GM12878 (cell line): ENCODE measurements at regions not wholly inside any gene's neighbourhood (a gene's known extent, or its start where the extent isn't known, plus 50 kb on each side); places are given as distances from the start of the nearest gene placed in this dataset.

Experiments used
- CBFB ChIP-seq: IDR thresholded peaks from 2 replicates; pipeline ENCODE4 v1.6.1; 2016; ENCODE audit warnings: antibody characterized with exemption, low read depth
- CEBPB ChIP-seq, 2 experiments: fragments of 150-350 bp in 1 of 2; IDR thresholded peaks; 2 replicates each; pipeline ENCODE4 v1.6.1; 2012 to 2014; ENCODE audit warnings: low read depth in 2 of 2, low read length in 2 of 2, borderline replicate concordance in 1 of 2, inconsistent platforms in 1 of 2
- EZH2 ChIP-seq: IDR thresholded peaks from 2 replicates; pipeline ENCODE4 v1.6.1; 2012; ENCODE audit warnings: low read depth, mild to moderate bottlenecking, control low read depth, inconsistent platforms, low read length, borderline replicate concordance; ENCODE audit not compliant: control insufficient read depth
- HDAC6 ChIP-seq: fragments of 200-600 bp; sonication (generic); IDR thresholded peaks from one replicate; pipeline ENCODE4 v1.8.0; 2017; ENCODE audit warnings: antibody characterized with exemption; ENCODE audit not compliant: unreplicated experiment
- MXI1 ChIP-seq: fragments of 150-350 bp; IDR thresholded peaks from 2 replicates; pipeline ENCODE4 v1.6.1; 2011; ENCODE audit warnings: low read depth, mild to moderate bottlenecking, inconsistent platforms, low read length, improper control_type of control experiment
- NFIC ChIP-seq: IDR thresholded peaks from 2 replicates; pipeline ENCODE4 v1.6.1; 2012; ENCODE audit warnings: low read depth, mild to moderate bottlenecking, inconsistent platforms, low read length, moderate library complexity
- NFYB ChIP-seq: IDR thresholded peaks from 2 replicates; pipeline ENCODE4 v1.6.1; 2011; ENCODE audit warnings: low read depth, mild to moderate bottlenecking, low read length, improper control_type of control experiment, moderate library complexity; ENCODE audit not compliant: insufficient read depth
- POLR2A ChIP-seq: IDR thresholded peaks from 2 replicates; pipeline ENCODE4 v1.6.1; 2011; ENCODE audit warnings: low read depth, mild to moderate bottlenecking, low read length
- RFX5 ChIP-seq: IDR thresholded peaks from 2 replicates; pipeline ENCODE4 v1.6.1; 2011; ENCODE audit warnings: low read depth, low read length, improper control_type of control experiment
- TCF12 ChIP-seq: IDR thresholded peaks from 2 replicates; pipeline ENCODE4 v1.6.1; 2011; ENCODE audit warnings: low read depth, mild to moderate bottlenecking, low read length
- TF ChIP-seq, protein P1 (sequence below), 3 experiments: IDR thresholded peaks in 2 of 3; conservative IDR thresholded peaks in 1 of 3; 2 replicates each; pipeline ENCODE4 v1.5.1; 2011; ENCODE audit warnings: low read depth in 3 of 3, low read length in 3 of 3, mild to moderate bottlenecking in 3 of 3, control low read depth in 2 of 3, moderate library complexity in 2 of 3, inconsistent platforms in 1 of 3, mixed read lengths in 1 of 3; ENCODE audit not compliant: control insufficient read depth in 2 of 3, insufficient read depth in 1 of 3; ENCODE audit errors: extremely low read depth in 1 of 3
- TF ChIP-seq, protein P2 (sequence below): fragments of 450-650 bp; IDR thresholded peaks from 2 replicates; pipeline ENCODE4 v1.6.1; 2017; ENCODE audit warnings: mild to moderate bottlenecking, moderate library complexity

DNA sequence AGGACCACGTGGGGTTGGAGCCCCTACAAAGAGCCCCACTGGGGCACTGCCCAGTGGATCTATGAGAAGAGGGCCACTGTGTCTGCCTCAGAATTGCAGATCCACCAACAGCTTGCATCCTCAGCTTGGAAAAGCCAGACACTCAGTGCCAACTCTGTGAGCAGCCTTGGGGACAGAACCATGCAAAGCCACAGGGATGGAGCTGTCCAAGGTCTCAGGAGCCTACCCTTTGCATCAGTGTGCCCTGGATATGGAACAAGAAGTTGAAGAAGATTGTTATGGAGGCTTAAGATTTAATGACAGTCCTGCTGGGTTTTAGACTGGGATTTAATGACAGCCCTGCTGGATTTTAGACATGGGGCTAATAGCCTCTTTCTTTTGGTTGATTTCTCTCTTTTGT is 1670.9 kb downstream of the PLA2G4A start:
- TF ChIP-seq CEBPB (IDR thresholded peaks at IDR 0.05; ENCODE audit: borderline replicate concordance in 1 of 2, low read depth in 2 of 2, low read length in 2 of 2) (no peak), NFIC (no peak), CBFB (no peak), POLR2A (no peak), MXI1 (no peak), HDAC6 (no peak), NFYB (no peak), EZH2 (no peak), RFX5 (no peak), TCF12 (no peak)
- TF ChIP-seq, protein P1, sequence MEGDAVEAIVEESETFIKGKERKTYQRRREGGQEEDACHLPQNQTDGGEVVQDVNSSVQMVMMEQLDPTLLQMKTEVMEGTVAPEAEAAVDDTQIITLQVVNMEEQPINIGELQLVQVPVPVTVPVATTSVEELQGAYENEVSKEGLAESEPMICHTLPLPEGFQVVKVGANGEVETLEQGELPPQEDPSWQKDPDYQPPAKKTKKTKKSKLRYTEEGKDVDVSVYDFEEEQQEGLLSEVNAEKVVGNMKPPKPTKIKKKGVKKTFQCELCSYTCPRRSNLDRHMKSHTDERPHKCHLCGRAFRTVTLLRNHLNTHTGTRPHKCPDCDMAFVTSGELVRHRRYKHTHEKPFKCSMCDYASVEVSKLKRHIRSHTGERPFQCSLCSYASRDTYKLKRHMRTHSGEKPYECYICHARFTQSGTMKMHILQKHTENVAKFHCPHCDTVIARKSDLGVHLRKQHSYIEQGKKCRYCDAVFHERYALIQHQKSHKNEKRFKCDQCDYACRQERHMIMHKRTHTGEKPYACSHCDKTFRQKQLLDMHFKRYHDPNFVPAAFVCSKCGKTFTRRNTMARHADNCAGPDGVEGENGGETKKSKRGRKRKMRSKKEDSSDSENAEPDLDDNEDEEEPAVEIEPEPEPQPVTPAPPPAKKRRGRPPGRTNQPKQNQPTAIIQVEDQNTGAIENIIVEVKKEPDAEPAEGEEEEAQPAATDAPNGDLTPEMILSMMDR (IDR thresholded peaks at IDR 0.05 in 2 of 3, conservative IDR thresholded peaks at IDR 0.05 in 1 of 3; ENCODE audit: control insufficient read depth in 2 of 3, extremely low read depth in 1 of 3, insufficient read depth in 1 of 3, low read depth in 3 of 3, low read length in 3 of 3): no peak
- TF ChIP-seq, protein P2, sequence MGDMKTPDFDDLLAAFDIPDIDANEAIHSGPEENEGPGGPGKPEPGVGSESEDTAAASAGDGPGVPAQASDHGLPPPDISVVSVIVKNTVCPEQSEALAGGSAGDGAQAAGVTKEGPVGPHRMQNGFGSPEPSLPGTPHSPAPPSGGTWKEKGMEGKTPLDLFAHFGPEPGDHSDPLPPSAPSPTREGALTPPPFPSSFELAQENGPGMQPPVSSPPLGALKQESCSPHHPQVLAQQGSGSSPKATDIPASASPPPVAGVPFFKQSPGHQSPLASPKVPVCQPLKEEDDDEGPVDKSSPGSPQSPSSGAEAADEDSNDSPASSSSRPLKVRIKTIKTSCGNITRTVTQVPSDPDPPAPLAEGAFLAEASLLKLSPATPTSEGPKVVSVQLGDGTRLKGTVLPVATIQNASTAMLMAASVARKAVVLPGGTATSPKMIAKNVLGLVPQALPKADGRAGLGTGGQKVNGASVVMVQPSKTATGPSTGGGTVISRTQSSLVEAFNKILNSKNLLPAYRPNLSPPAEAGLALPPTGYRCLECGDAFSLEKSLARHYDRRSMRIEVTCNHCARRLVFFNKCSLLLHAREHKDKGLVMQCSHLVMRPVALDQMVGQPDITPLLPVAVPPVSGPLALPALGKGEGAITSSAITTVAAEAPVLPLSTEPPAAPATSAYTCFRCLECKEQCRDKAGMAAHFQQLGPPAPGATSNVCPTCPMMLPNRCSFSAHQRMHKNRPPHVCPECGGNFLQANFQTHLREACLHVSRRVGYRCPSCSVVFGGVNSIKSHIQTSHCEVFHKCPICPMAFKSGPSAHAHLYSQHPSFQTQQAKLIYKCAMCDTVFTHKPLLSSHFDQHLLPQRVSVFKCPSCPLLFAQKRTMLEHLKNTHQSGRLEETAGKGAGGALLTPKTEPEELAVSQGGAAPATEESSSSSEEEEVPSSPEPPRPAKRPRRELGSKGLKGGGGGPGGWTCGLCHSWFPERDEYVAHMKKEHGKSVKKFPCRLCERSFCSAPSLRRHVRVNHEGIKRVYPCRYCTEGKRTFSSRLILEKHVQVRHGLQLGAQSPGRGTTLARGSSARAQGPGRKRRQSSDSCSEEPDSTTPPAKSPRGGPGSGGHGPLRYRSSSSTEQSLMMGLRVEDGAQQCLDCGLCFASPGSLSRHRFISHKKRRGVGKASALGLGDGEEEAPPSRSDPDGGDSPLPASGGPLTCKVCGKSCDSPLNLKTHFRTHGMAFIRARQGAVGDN: no peak
